BJ (cell line): ENCODE measurements at regions not wholly inside any gene's neighbourhood (a gene's known extent, or its start where the extent isn't known, plus 50 kb on each side); places are given as distances from the start of the nearest gene placed in this dataset.

Experiments used
- CTCF ChIA-PET: fragments of 350-600 bp; formaldehyde crosslinking; extraction: SDS; loops from one replicate; lab custom pipeline; 2021; ENCODE audit warnings: antibody characterized with exemption, inconsistent platforms; lab: Yijun Ruan, JAX
- POLR2A ChIA-PET: fragments of 300-600 bp; sonication (Branson Sonifier 250); formaldehyde crosslinking; extraction: SDS; loops from one replicate; lab custom pipeline; 2021; ENCODE audit warnings: antibody characterized with exemption; lab: Charles Lee
- DNase-seq: peaks from one replicate; pipeline ENCODE4 v3.0.0-alpha.2; 2011; ENCODE audit warnings: low read depth
- H3K27me3 ChIP-seq: 2 replicates; pipeline ENCODE4 v1.6.0; 2011; ENCODE audit warnings: low read length; ENCODE audit not compliant: control insufficient read depth, insufficient read depth
- H3K36me3 ChIP-seq: 2 replicates; pipeline ENCODE4 v1.5.1; 2011; ENCODE audit warnings: low read length; ENCODE audit not compliant: control insufficient read depth, insufficient read depth
- H3K4me3 ChIP-seq: 2 replicates; pipeline ENCODE4 v1.5.1; 2011; ENCODE audit warnings: low read depth, mild to moderate bottlenecking, control low read depth, low read length
- CTCF ChIP-seq: IDR thresholded peaks from 2 replicates; pipeline ENCODE4 v1.5.1; 2011; ENCODE audit warnings: low read depth, mild to moderate bottlenecking, control low read depth, inconsistent platforms, low read length, moderate library complexity; ENCODE audit not compliant: insufficient read depth

- ChIA-PET POLR2A (no interaction called here), CTCF (no interaction called here)
- H3K4me3 ChIP-seq = no peak overlapping the region
- H3K36me3 ChIP-seq = no peaks in the 10 kb centered on the region
- no peak for DNase-seq
- TF ChIP-seq CTCF = no peak
- no peaks in the 10 kb centered on the region for H3K27me3 ChIP-seq
Measured at GRCh38 chr10:6919077-6919476, 339.0 kb upstream of the PRKCQ start.

GRCh38 chr10:6918305-6918704, 338.2 kb upstream of the PRKCQ start:
- CTCF ChIA-PET = interaction anchor here (0.8 kb wide), 1 partner anchor 497 kb away, joined by 4 read pairs; no protein-coding TSS in a partner anchor
- TF ChIP-seq CTCF = peak; percentile 47
- Histone ChIP-seq H3K36me3 (no peaks in the 10 kb centered on the region), H3K4me3 (no peak overlapping the region), H3K27me3 (no peaks in the 10 kb centered on the region)
- DNase-seq = no peak
- POLR2A ChIA-PET = no interaction called here

GRCh38 chr10:6917125-6917524, 337.0 kb upstream of the PRKCQ start:
- no peak overlapping the region for H3K4me3 ChIP-seq
- ChIA-PET CTCF (no interaction called here), POLR2A (interaction anchor here (0.6 kb wide), 1 partner anchor 24 kb away, joined by 3 read pairs; no protein-coding TSS in a partner anchor)
- no peaks in the 10 kb centered on the region for H3K36me3 ChIP-seq
- TF ChIP-seq CTCF = no peak
- no peak for DNase-seq
- H3K27me3 ChIP-seq = no peaks in the 10 kb centered on the region

- DNase-seq = no peak
- CTCF ChIA-PET = interaction anchor here (0.6 kb wide), 1 partner anchor 99 kb away, joined by 4 read pairs; no protein-coding TSS in a partner anchor
- TF ChIP-seq CTCF = no peak
- H3K27me3 ChIP-seq = no peaks in the 10 kb centered on the region
- no peaks in the 10 kb centered on the region for H3K36me3 ChIP-seq
- POLR2A ChIA-PET = no interaction called here
- H3K4me3 ChIP-seq = no peak overlapping the region
Measured at GRCh38 chr10:6916601-6917000, 336.5 kb upstream of the PRKCQ start.

- TF ChIP-seq CTCF = no peak
- no peak for DNase-seq
- H3K27me3 ChIP-seq = no peaks in the 10 kb centered on the region
- ChIA-PET POLR2A (no interaction called here), CTCF (interaction anchor here (1.0 kb wide), 1 partner anchor 9 kb away, joined by 3 read pairs; no protein-coding TSS in a partner anchor)
- H3K36me3 ChIP-seq = no peaks in the 10 kb centered on the region
- no peak overlapping the region for H3K4me3 ChIP-seq
Measured at GRCh38 chr10:6915307-6915706, 335.2 kb upstream of the PRKCQ start.
